WTC11 (cell line): ENCODE measurements at regions not wholly inside any gene's neighbourhood (a gene's known extent, or its start where the extent isn't known, plus 50 kb on each side); places are given as distances from the start of the nearest gene placed in this dataset.
"Not testable (repeated sequence)": the region's sequence is repeated elsewhere in the genome, so short reads cannot be mapped to it uniquely, and the experiment has no call there.

Experiments used
- ATAC-seq: fragments of 200-7000 bp; cut with Tn5 transposase; 2 replicates; pipeline ENCODE4 v1.10.0; 2021; ENCODE audit warnings: mild to moderate bottlenecking, moderate library complexity
- CTCF ChIA-PET: fragments of 300-600 bp; sonication (Branson Sonifier 250); formaldehyde crosslinking; loops from one replicate; lab custom pipeline; 2021; ENCODE audit warnings: antibody characterized with exemption; lab: Charles Lee
- POLR2A ChIA-PET: fragments of 350-600 bp; sonication (Branson Sonifier 250); formaldehyde crosslinking; loops from one replicate; lab custom pipeline; 2021; ENCODE audit warnings: antibody characterized with exemption; lab: Charles Lee
- DNase-seq: peaks from one replicate; pipeline ENCODE4 v3.0.0; 2021; ENCODE audit warnings: low spot score
- H3K27ac Mint-ChIP-seq: 2 replicates; pipeline ENCODE4 v1.8.0; 2021; ENCODE audit warnings: mixed read lengths
- H3K27me3 Mint-ChIP-seq: 2 replicates; pipeline ENCODE4 v1.8.0; 2021; ENCODE audit warnings: low read depth, mild to moderate bottlenecking, moderate library complexity, mixed read lengths
- H3K36me3 Mint-ChIP-seq: 2 replicates; pipeline ENCODE4 v1.8.0; 2021; ENCODE audit warnings: mixed read lengths
- H3K4me1 Mint-ChIP-seq: 2 replicates; pipeline ENCODE4 v1.8.0; 2022; ENCODE audit warnings: mixed read lengths
- H3K4me3 Mint-ChIP-seq: 2 replicates; pipeline ENCODE4 v1.8.0; 2021; ENCODE audit warnings: mild to moderate bottlenecking, moderate library complexity, mixed read lengths
- H3K9me3 Mint-ChIP-seq: 2 replicates; pipeline ENCODE4 v1.8.0; 2021; ENCODE audit warnings: mixed read lengths
- ATF2 ChIP-seq: sonication (generic); formaldehyde crosslinking; IDR thresholded peaks from 2 replicates; pipeline ENCODE4 v1.8.1; 2022; ENCODE audit warnings: low read depth, missing genetic modification reagents, borderline replicate concordance
- E2F4 ChIP-seq: sonication (generic); formaldehyde crosslinking; IDR thresholded peaks from 2 replicates; pipeline ENCODE4 v1.8.1; 2022; ENCODE audit warnings: low read depth, mild to moderate bottlenecking, moderate library complexity, missing genetic modification reagents, borderline replicate concordance
- ESRRA ChIP-seq: sonication (generic); formaldehyde crosslinking; IDR thresholded peaks from 2 replicates; pipeline ENCODE4 v1.8.1; 2022; ENCODE audit warnings: mild to moderate bottlenecking, missing genetic modification reagents, borderline replicate concordance
- FOXK1 ChIP-seq: sonication (generic); formaldehyde crosslinking; IDR thresholded peaks from 2 replicates; pipeline ENCODE4 v1.8.0; 2022; ENCODE audit warnings: mild to moderate bottlenecking, moderate library complexity, missing genetic modification reagents
- MLX ChIP-seq: sonication (generic); formaldehyde crosslinking; IDR thresholded peaks from 2 replicates; pipeline ENCODE4 v1.8.1; 2023; ENCODE audit warnings: mild to moderate bottlenecking, missing genetic modification reagents, moderate library complexity
- NFATC4 ChIP-seq: fragments of 250-450 bp; sonication (Bioruptor Pico); IDR thresholded peaks from 2 replicates; pipeline ENCODE4 v1.9.0; 2021; ENCODE audit warnings: mild to moderate bottlenecking
- NR3C1 ChIP-seq: sonication (generic); formaldehyde crosslinking; conservative IDR thresholded peaks from 2 replicates; pipeline ENCODE4 v1.8.1; 2023; ENCODE audit warnings: low read depth, mild to moderate bottlenecking, missing genetic modification reagents
- SP1 ChIP-seq: sonication (generic); formaldehyde crosslinking; conservative IDR thresholded peaks from 2 replicates; pipeline ENCODE4 v1.8.1; 2022; ENCODE audit warnings: missing genetic modification reagents
- STAT6 ChIP-seq: sonication (generic); formaldehyde crosslinking; conservative IDR thresholded peaks from 2 replicates; pipeline ENCODE4 v1.8.1; 2023; ENCODE audit warnings: mild to moderate bottlenecking, low read depth, missing genetic modification reagents, moderate library complexity
- TEAD1 ChIP-seq: sonication (generic); formaldehyde crosslinking; IDR thresholded peaks from 2 replicates; pipeline ENCODE4 v1.8.0; 2022; ENCODE audit warnings: mild to moderate bottlenecking, missing genetic modification reagents
- TP53 ChIP-seq: sonication (generic); formaldehyde crosslinking; IDR thresholded peaks from 2 replicates; pipeline ENCODE4 v1.8.1; 2023; ENCODE audit warnings: mild to moderate bottlenecking, missing genetic modification reagents
- ZBTB43 ChIP-seq: sonication (generic); formaldehyde crosslinking; IDR thresholded peaks from 2 replicates; pipeline ENCODE4 v1.8.1; 2023; ENCODE audit warnings: mild to moderate bottlenecking, missing genetic modification reagents
- ZMAT4 ChIP-seq: fragments of 250-450 bp; sonication (Bioruptor Pico); IDR thresholded peaks from 2 replicates; pipeline ENCODE4 v1.9.0; 2021; ENCODE audit warnings: mild to moderate bottlenecking
- ZNF138 ChIP-seq: sonication (generic); formaldehyde crosslinking; conservative IDR thresholded peaks from 2 replicates; pipeline ENCODE4 v1.8.1; 2022; ENCODE audit warnings: mild to moderate bottlenecking, moderate library complexity, missing genetic modification reagents
- ZNF263 ChIP-seq: sonication (generic); formaldehyde crosslinking; IDR thresholded peaks from 2 replicates; pipeline ENCODE4 v1.8.1; 2022; ENCODE audit warnings: low read depth, mild to moderate bottlenecking, moderate library complexity, missing genetic modification reagents
- ZNF281 ChIP-seq: sonication (generic); formaldehyde crosslinking; IDR thresholded peaks from 2 replicates; pipeline ENCODE4 v1.8.0; 2023; ENCODE audit warnings: mild to moderate bottlenecking, missing genetic modification reagents

GRCh38 chr3:104437891-104438290, 928.8 kb upstream of the ALCAM start:
- ATAC-seq = peak; percentile 73
- H3K27ac Mint-ChIP-seq = peak overlapping the region; percentile 93
- peaks cover 15% of the 10 kb centered on the region for H3K36me3 Mint-ChIP-seq
- TF ChIP-seq NFATC4 (CRISPR knock-in tag) (no peak), TEAD1 (CRISPR knock-in tag) (peak; percentile 45; the same call in 1 of the 2 replicates)
- TF ChIP-seq, all 79 proteins: peak for 1
- Mint-ChIP-seq H3K4me3 (0 out of 2 replicates have a peak overlapping the region, but pooled peaks have one; percentile 16), H3K27me3 (no peaks in the 10 kb centered on the region), H3K9me3 (peaks cover 12% of the 10 kb centered on the region), H3K4me1 (peaks cover 57% of the 10 kb centered on the region)
- CTCF ChIA-PET = interaction anchor here (0.6 to 1.4 kb wide), 2 partner anchors 23 to 1038 kb away, joined by 3 to 7 read pairs; no protein-coding TSS in a partner anchor
- POLR2A ChIA-PET = no interaction called here
- no peak for DNase-seq

GRCh38 chr3:104438706-104439105, 928.0 kb upstream of the ALCAM start:
- peak; percentile 42 for ATAC-seq
- ChIA-PET POLR2A (no interaction called here), CTCF (no interaction called here)
- H3K27ac Mint-ChIP-seq = peak overlapping the region; percentile 93
- no peaks in the 10 kb centered on the region; the same call in 1 of the 2 replicates for H3K27me3 Mint-ChIP-seq
- peak overlapping the region; percentile 36 for H3K4me3 Mint-ChIP-seq
- peaks cover 57% of the 10 kb centered on the region for H3K4me1 Mint-ChIP-seq
- TF ChIP-seq E2F4 (CRISPR knock-in tag) (no peak), ZMAT4 (no peak), SP1 (CRISPR knock-in tag) (no peak), ZBTB43 (CRISPR knock-in tag) (no peak), ZNF263 (CRISPR knock-in tag) (no peak), NR3C1 (no peak), STAT6 (no peak), FOXK1 (CRISPR knock-in tag) (no peak), TP53 (CRISPR knock-in tag) (no peak), ZNF138 (CRISPR knock-in tag) (no peak), ESRRA (CRISPR knock-in tag) (no peak), MLX (no peak), ATF2 (no peak), ZNF281 (CRISPR knock-in tag) (no peak)
- peaks cover 13% of the 10 kb centered on the region for H3K9me3 Mint-ChIP-seq
- DNase-seq = no peak
- peaks cover 15% of the 10 kb centered on the region for H3K36me3 Mint-ChIP-seq

- Mint-ChIP-seq H3K9me3 (peaks cover 48% of the 10 kb centered on the region), H3K4me1 (peaks cover 16% of the 10 kb centered on the region), H3K36me3 (peaks cover 44% of the 10 kb centered on the region)
- POLR2A ChIA-PET, H3K27me3 Mint-ChIP-seq, CTCF ChIA-PET, H3K4me3 Mint-ChIP-seq, H3K27ac Mint-ChIP-seq, DNase-seq, ATAC-seq: not testable (repeated sequence)
Measured at GRCh38 chr3:104445252-104445919, 921.3 kb upstream of the ALCAM start.
